Ascending aorta (tissue), 2 donors: ENCODE measurements at regions not wholly inside any gene's neighbourhood (a gene's known extent, or its start where the extent isn't known, plus 50 kb on each side); places are given as distances from the start of the nearest gene placed in this dataset.

Experiments
- DNase-seq, 2 donors: peaks; one replicate each; pipeline ENCODE4 v3.0.0-alpha.2; 2019; ENCODE audit warnings: low spot score in 2 of 2
- H3K27ac ChIP-seq, 2 donors: fragments of 200-600 bp; sonication (generic); one replicate each; pipeline ENCODE4 v1.5.1; 2016 to 2017; ENCODE audit warnings: mild to moderate bottlenecking in 1 of 2
- H3K27me3 ChIP-seq: fragments of 200-600 bp; sonication (generic); one replicate; pipeline ENCODE4 v1.5.1; 2017
- H3K36me3 ChIP-seq, 2 donors: fragments of 200-600 bp; sonication (generic); one replicate each; pipeline ENCODE4 v1.5.1; 2016
- H3K4me1 ChIP-seq, 2 donors: fragments of 200-600 bp; sonication (generic); one replicate each; pipeline ENCODE4 v1.5.1; 2016 to 2017; ENCODE audit warnings: mild to moderate bottlenecking in 1 of 2
- H3K4me3 ChIP-seq, 2 donors: fragments of 200-600 bp; sonication (generic); one replicate each; pipeline ENCODE4 v1.5.1; 2016 to 2017; ENCODE audit warnings: mild to moderate bottlenecking in 1 of 2
- H3K9me3 ChIP-seq, 2 donors: fragments of 200-600 bp; sonication (generic); one replicate each; pipeline ENCODE4 v1.5.1; 2016
- CTCF ChIP-seq, 3 experiments: fragments of 200-600 bp in 2 of 3; fragments of 450-650 bp in 1 of 3; sonication (generic) in 2 of 3; IDR thresholded peaks; one replicate each; pipeline ENCODE4 v1.5.1; 2016 to 2019; ENCODE audit warnings: antibody characterized with exemption in 3 of 3, mild to moderate bottlenecking in 1 of 3, moderate library complexity in 1 of 3
- intact Hi-C: fragments of 100-400 bp; cut with DNase I; formaldehyde crosslinking; loops from one replicate; pipeline ENCODE4 v1.15.1; 2023

DNA sequence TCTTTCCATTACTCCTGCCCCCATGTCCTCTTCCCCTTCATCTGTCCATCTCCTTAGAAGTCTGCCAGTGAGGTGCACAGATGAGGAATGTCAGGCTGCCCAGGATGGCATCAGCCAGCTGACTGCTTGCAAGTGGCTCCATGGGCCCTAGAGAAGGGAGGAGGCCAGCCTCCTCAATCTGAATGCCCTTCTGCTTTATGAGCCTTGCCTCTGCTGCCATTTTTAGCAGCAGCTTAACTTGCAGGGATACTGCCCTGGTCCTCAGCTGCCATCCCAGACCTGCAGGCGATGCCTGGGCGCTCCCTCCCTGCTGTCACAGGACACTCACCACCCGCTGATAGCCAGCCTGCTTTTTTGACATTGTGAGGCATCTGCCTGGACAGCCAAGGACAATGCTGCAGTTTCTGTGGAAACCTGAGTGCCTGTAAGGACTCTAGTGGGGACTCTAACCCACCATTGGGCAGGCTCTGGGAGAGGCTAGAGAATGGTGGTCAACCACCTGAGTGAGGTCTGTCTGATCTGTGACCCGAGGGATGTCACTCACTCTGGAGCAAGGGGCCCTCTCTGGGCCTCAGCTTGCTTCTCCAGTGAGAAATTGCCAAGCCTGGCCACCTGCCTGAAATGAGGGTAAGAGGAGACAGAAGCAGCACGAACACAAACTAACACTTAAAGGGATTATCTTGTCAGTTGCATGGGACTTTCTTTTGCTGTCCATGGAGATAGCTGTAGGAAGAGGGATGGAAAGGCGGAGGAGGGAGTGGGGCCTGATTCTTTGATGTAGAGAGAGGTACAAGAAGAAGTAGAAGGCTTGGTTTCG, 185.0 kb downstream of the MIS18A start:
- H3K27me3 ChIP-seq, result no peaks in the 10 kb centered on the region
- intact Hi-C loops, result no loop called here
- no peaks in the 10 kb centered on the region for H3K9me3 ChIP-seq
- DNase-seq, result no peak
- H3K4me3 ChIP-seq, result no peak overlapping the region
- TF ChIP-seq CTCF (IDR thresholded peaks at IDR 0.05), result no peak
- peaks cover 0 to 3% of the 10 kb centered on the region in 2 donors for H3K4me1 ChIP-seq
- H3K27ac ChIP-seq, result no peak overlapping the region
- H3K36me3 ChIP-seq, result no peaks in the 10 kb centered on the region

- TF ChIP-seq CTCF (IDR thresholded peaks at IDR 0.05), result no peak
- Histone ChIP-seq H3K9me3 (no peaks in the 10 kb centered on the region), H3K4me3 (no peak overlapping the region), H3K27me3 (no peaks in the 10 kb centered on the region), H3K36me3 (no peaks in the 10 kb centered on the region), H3K4me1 (peaks cover 0 to 3% of the 10 kb centered on the region in 2 donors), H3K27ac (no peak overlapping the region)
- no peak for DNase-seq
- intact Hi-C loops, result no loop called here
Observed at GRCh38 chr21:32090956-32091355, 187.9 kb downstream of the MIS18A start.

- Histone ChIP-seq H3K4me1 (peaks cover 0 to 2% of the 10 kb centered on the region in 2 donors), H3K9me3 (no peaks in the 10 kb centered on the region), H3K27me3 (no peaks in the 10 kb centered on the region), H3K36me3 (no peaks in the 10 kb centered on the region), H3K4me3 (no peak overlapping the region), H3K27ac (no peak overlapping the region)
- TF ChIP-seq CTCF (IDR thresholded peaks at IDR 0.05), result no peak
- intact Hi-C loops, result no loop called here
- DNase-seq, result no peak
Observed at GRCh38 chr21:32089766-32090165, 189.1 kb downstream of the MIS18A start.

- Histone ChIP-seq H3K9me3 (no peaks in the 10 kb centered on the region), H3K27me3 (no peaks in the 10 kb centered on the region), H3K4me3 (no peak overlapping the region), H3K4me1 (no peaks in the 10 kb centered on the region), H3K27ac (no peak overlapping the region), H3K36me3 (no peaks in the 10 kb centered on the region)
- TF ChIP-seq CTCF (IDR thresholded peaks at IDR 0.05), result no peak
- DNase-seq, result no peak
- intact Hi-C loops, result no loop called here
Observed at GRCh38 chr21:32088471-32088870, 190.4 kb downstream of the MIS18A start.

- H3K9me3 ChIP-seq, result no peaks in the 10 kb centered on the region
- no peak for TF ChIP-seq CTCF (IDR thresholded peaks at IDR 0.05)
- no peak overlapping the region for H3K27ac ChIP-seq
- DNase-seq, result no peak
- no peaks in the 10 kb centered on the region for H3K27me3 ChIP-seq
- intact Hi-C loops, result no loop called here
- no peaks in the 10 kb centered on the region for H3K36me3 ChIP-seq
- no peaks in the 10 kb centered on the region for H3K4me1 ChIP-seq
- no peak overlapping the region for H3K4me3 ChIP-seq
Observed at GRCh38 chr21:32087447-32087846, 191.4 kb downstream of the MIS18A start.
